Mucosa of descending colon (tissue), 3 donors: ENCODE measurements at regions not wholly inside any gene's neighbourhood (a gene's known extent, or its start where the extent isn't known, plus 50 kb on each side); places are given as distances from the start of the nearest gene placed in this dataset.

ENCODE experiments used
- ATAC-seq: fragments of 200-7000 bp; cut with Tn5 transposase; one replicate; pipeline ENCODE4 v1.9.1; 2020; ENCODE audit warnings: mild to moderate bottlenecking, moderate library complexity
- DNase-seq, 3 donors: peaks; one replicate each; pipeline ENCODE4 v3.0.0-alpha.2; 2020
- H3K36me3 ChIP-seq: fragments of 200-600 bp; one replicate; pipeline ENCODE4 v1.8.0; 2021; ENCODE audit warnings: low read depth, mild to moderate bottlenecking
- H3K4me1 ChIP-seq: fragments of 200-600 bp; one replicate; pipeline ENCODE4 v1.8.0; 2021; ENCODE audit warnings: low read depth, mild to moderate bottlenecking
- H3K4me3 ChIP-seq: fragments of 200-600 bp; one replicate; pipeline ENCODE4 v1.8.0; 2021; ENCODE audit warnings: mild to moderate bottlenecking
- H3K9me3 ChIP-seq: fragments of 200-600 bp; one replicate; pipeline ENCODE4 v1.8.0; 2021; ENCODE audit warnings: mild to moderate bottlenecking
- intact Hi-C, 2 donors: fragments of 100-400 bp; cut with DNase I in 1 of 2; cut with micrococcal nuclease in 1 of 2; formaldehyde crosslinking; loops; one replicate each; pipeline versions ENCODE4 v1.11.0 to v1.11.1; 2022; cut with DNase I, micrococcal nuclease
- TF ChIP-seq, protein P1 (sequence below): fragments of 200-600 bp; IDR thresholded peaks from one replicate; pipeline ENCODE4 v1.8.0; 2022; ENCODE audit warnings: antibody characterized with exemption, mild to moderate bottlenecking
- donor health status: DM: no; HTN: no; CAD: no; lungs with moderate emphysema.
- donor health status: DM: no; HTN: no; CAD: no.
- donor health status: DM: no; HTN: yes; CAD: no.

DNA sequence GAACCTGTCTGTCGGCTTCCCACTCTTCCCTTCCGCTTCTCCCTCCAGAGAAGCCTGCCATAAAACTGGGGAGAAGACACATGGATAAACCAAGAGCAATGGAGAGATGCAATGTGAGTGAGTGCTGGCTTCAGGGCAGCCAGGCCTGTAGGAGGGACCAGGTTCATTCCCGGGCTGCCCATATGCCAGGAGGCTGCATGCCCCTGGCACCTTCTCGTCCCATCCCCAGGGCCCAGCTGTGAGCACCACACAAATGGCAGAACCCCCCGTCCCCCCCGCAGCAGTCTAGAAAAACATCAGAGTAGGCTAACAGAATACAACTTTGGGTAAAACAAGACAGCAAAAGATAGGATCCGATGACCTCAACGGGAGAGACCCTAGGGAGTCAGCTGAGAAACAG, 341.3 kb upstream of the SHH start:
- H3K4me3 ChIP-seq: no peak overlapping the region
- ATAC-seq (no peak), DNase-seq (no peak)
- no peaks in the 10 kb centered on the region for H3K4me1 ChIP-seq
- intact Hi-C loops: no loop called here
- H3K9me3 ChIP-seq: no peaks in the 10 kb centered on the region
- TF ChIP-seq, protein P1, sequence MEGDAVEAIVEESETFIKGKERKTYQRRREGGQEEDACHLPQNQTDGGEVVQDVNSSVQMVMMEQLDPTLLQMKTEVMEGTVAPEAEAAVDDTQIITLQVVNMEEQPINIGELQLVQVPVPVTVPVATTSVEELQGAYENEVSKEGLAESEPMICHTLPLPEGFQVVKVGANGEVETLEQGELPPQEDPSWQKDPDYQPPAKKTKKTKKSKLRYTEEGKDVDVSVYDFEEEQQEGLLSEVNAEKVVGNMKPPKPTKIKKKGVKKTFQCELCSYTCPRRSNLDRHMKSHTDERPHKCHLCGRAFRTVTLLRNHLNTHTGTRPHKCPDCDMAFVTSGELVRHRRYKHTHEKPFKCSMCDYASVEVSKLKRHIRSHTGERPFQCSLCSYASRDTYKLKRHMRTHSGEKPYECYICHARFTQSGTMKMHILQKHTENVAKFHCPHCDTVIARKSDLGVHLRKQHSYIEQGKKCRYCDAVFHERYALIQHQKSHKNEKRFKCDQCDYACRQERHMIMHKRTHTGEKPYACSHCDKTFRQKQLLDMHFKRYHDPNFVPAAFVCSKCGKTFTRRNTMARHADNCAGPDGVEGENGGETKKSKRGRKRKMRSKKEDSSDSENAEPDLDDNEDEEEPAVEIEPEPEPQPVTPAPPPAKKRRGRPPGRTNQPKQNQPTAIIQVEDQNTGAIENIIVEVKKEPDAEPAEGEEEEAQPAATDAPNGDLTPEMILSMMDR: no peak
- H3K36me3 ChIP-seq: no peaks in the 10 kb centered on the region

DNA sequence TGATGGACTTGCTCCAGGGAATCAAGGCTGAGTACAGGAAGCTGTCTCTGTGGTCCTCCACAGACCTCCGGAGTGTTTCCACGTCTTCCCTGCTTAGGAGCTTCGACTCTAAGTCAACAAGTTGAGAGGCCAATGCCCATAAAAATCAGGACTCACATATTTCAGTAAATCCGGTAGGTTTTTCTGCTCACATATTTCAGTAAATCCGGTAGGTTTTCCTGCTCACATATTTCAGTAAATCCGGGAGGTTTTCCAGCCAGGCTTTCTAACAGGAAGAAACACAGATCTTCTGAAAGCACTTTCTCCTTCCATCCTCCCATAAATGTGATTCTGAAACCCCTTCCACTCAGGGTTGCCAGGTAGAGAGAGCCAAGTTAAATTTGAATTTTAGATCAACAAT, 340.1 kb upstream of the SHH start:
- H3K4me1 ChIP-seq: no peaks in the 10 kb centered on the region
- no peaks in the 10 kb centered on the region for H3K9me3 ChIP-seq
- ATAC-seq: no peak
- DNase-seq: no peak
- H3K4me3 ChIP-seq: no peak overlapping the region
- intact Hi-C loops: no loop called here
- TF ChIP-seq, protein P1: no peak
- H3K36me3 ChIP-seq: no peaks in the 10 kb centered on the region

DNA sequence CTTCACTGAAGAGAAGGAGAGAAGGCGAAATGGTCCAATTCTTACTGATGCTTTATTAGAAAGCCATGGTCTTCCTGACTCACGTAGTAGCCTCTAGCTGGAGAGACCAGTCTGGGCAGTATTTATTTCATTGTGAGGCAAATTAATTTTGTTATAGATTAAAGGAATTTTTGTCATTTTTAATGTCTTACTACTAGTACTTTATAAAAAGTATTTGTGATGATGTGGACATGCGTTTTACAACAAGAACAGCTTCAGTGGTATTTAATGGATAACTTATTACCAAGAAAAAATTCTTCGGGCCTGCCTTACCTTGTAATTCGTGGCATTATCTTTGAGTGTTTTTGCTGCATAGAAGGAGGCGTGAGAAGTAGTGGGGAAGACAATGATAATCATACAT, 339.4 kb upstream of the SHH start:
- intact Hi-C loops: no loop called here
- TF ChIP-seq, protein P1: no peak
- ATAC-seq (no peak), DNase-seq (no peak)
- no peaks in the 10 kb centered on the region for H3K4me1 ChIP-seq
- no peaks in the 10 kb centered on the region for H3K9me3 ChIP-seq
- no peaks in the 10 kb centered on the region for H3K36me3 ChIP-seq
- no peak overlapping the region for H3K4me3 ChIP-seq

DNA sequence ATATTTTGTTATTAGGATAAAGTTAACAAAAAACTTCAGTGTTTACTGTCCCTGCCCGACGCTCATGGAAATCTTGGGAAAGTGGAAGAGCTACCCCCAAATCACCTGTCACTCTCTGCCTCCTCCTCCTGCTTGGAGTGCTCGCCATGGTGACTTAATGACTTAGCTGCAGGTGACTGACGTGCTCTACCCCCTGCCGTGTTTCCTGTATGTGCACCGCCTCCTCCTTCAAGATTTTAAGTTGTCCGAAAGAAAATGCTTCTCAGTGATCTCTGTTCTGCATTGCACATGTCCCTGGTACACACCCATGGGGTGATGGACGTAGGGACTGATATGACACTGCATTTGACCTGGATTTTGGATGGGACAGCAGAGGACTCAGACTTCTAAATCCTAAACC, 338.8 kb upstream of the SHH start:
- DNase-seq (no peak), ATAC-seq (no peak)
- Histone ChIP-seq H3K9me3 (no peaks in the 10 kb centered on the region), H3K36me3 (no peaks in the 10 kb centered on the region), H3K4me1 (no peaks in the 10 kb centered on the region), H3K4me3 (no peak overlapping the region)
- TF ChIP-seq, protein P1: no peak
- intact Hi-C loops: no loop called here

DNA sequence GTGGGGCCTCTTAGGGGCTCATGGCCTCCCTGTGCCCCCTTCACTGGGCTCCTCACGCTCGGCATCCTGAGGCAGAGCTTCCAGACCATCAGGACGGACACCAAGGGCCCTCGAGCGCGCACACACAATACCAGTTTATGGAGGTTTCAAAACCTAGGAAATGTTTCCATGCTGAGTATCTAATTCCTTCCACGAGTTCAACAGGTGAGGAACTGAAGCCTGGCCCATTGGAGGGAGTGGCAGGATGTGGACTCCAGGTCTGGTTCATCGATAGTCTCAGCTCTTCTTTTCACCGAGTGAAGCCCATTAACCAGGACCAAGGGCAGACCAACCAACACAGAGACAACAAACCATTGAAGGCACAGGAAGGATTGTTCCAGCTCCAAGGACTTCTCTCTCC, 336.7 kb upstream of the SHH start:
- H3K9me3 ChIP-seq: no peaks in the 10 kb centered on the region
- intact Hi-C loops: no loop called here
- ATAC-seq: no peak
- no peaks in the 10 kb centered on the region for H3K4me1 ChIP-seq
- TF ChIP-seq, protein P1: no peak
- DNase-seq: no peak
- H3K36me3 ChIP-seq: no peaks in the 10 kb centered on the region
- H3K4me3 ChIP-seq: no peak overlapping the region

DNA sequence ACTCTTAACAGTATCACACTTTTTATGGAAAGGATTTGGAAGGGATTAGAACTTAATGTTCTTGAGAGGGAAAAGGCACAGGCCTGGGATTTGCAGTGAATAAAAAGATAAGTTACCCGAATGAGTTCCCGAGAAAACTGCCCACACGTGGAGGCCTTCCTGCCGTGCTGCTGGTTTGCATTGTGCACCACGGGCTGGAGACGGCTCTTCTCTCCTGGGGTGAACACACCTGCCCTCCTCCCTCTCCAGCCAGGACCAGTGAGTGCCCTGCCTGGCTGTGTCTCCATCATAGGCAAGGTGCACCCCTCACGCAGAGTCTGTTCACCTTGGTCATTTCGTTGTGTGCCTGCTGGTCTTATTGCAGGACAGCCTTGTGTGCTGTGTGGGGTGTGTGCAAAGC, 336.3 kb upstream of the SHH start:
- no peak overlapping the region for H3K4me3 ChIP-seq
- ATAC-seq: no peak
- TF ChIP-seq, protein P1: no peak
- no peaks in the 10 kb centered on the region for H3K36me3 ChIP-seq
- DNase-seq: no peak
- intact Hi-C loops: no loop called here
- no peaks in the 10 kb centered on the region for H3K4me1 ChIP-seq
- no peaks in the 10 kb centered on the region for H3K9me3 ChIP-seq
